OCI-LY1 (cell line): ENCODE measurements at regions not wholly inside any gene's neighbourhood (a gene's known extent, or its start where the extent isn't known, plus 50 kb on each side); places are given as distances from the start of the nearest gene placed in this dataset.

Experiments used
- H2AFZ ChIP-seq: fragments of 200-600 bp; sonication (generic), shearing (Covaris generic); 2 replicates; pipeline ENCODE4 v1.6.0; 2014; ENCODE audit warnings: antibody characterized with exemption, mild to moderate bottlenecking, low read length
- H3F3A ChIP-seq: fragments of 200-600 bp; sonication (generic), shearing (Covaris generic); 2 replicates; pipeline ENCODE4 v1.6.0; 2014; ENCODE audit warnings: mild to moderate bottlenecking, antibody characterized with exemption, low read length, moderate library complexity; ENCODE audit not compliant: insufficient read depth
- H3K27ac ChIP-seq: fragments of 200-600 bp; sonication (generic); 2 replicates; pipeline ENCODE4 v1.5.1; 2014; ENCODE audit warnings: low read length, mixed run types, mild to moderate bottlenecking, low read depth; ENCODE audit not compliant: poor library complexity, severe bottlenecking
- H3K27me3 ChIP-seq: fragments of 200-600 bp; sonication (generic); 2 replicates; pipeline ENCODE4 v1.6.0; 2014; ENCODE audit warnings: antibody characterized with exemption, mild to moderate bottlenecking, low read length, moderate library complexity; ENCODE audit not compliant: insufficient read depth
- H3K36me3 ChIP-seq: fragments of 200-600 bp; sonication (generic); 2 replicates; pipeline ENCODE4 v1.6.1; 2014; ENCODE audit warnings: mild to moderate bottlenecking, antibody characterized with exemption, low read length, moderate library complexity, mixed read lengths; ENCODE audit not compliant: insufficient read depth
- H3K4me1 ChIP-seq: fragments of 200-600 bp; sonication (generic); 2 replicates; pipeline ENCODE4 v1.5.1; 2014; ENCODE audit warnings: mild to moderate bottlenecking, low read length, moderate library complexity; ENCODE audit not compliant: insufficient read depth, severe bottlenecking
- H3K4me2 ChIP-seq: fragments of 200-600 bp; sonication (generic), shearing (Covaris generic); 2 replicates; pipeline ENCODE4 v1.6.1; 2014; ENCODE audit warnings: low read length
- H3K4me3 ChIP-seq: fragments of 200-600 bp; sonication (generic); 2 replicates; pipeline ENCODE4 v1.5.1; 2014; ENCODE audit warnings: low read length, low read depth, mild to moderate bottlenecking, mixed read lengths; ENCODE audit not compliant: poor library complexity, severe bottlenecking
- H3K79me2 ChIP-seq: fragments of 200-600 bp; shearing (Covaris generic); 2 replicates; pipeline ENCODE4 v1.6.1; 2016; ENCODE audit warnings: mixed run types, low read length, mixed read lengths; ENCODE audit not compliant: insufficient read depth
- H3K9ac ChIP-seq: fragments of 200-600 bp; sonication (generic), shearing (Covaris generic); 2 replicates; pipeline ENCODE4 v1.6.1; 2014; ENCODE audit warnings: mild to moderate bottlenecking, low read length, mixed read lengths
- H3K9me2 ChIP-seq: fragments of 200-600 bp; sonication (generic), shearing (Covaris generic); 2 replicates; pipeline ENCODE4 v1.6.1; 2014; ENCODE audit warnings: low read depth, mild to moderate bottlenecking, low read length, mixed read lengths
- H3K9me3 ChIP-seq: fragments of 200-600 bp; shearing (Covaris generic); 2 replicates; pipeline ENCODE4 v1.6.1; 2014; ENCODE audit warnings: low read length, mixed read lengths
- H4K20me1 ChIP-seq: fragments of 200-600 bp; sonication (generic), shearing (Covaris generic); 2 replicates; pipeline ENCODE4 v1.6.0; 2016; ENCODE audit warnings: mild to moderate bottlenecking, low read length; ENCODE audit not compliant: insufficient read depth
- CTCF ChIP-seq: fragments of 200-600 bp; sonication (generic), shearing (Covaris generic); IDR thresholded peaks from 2 replicates; pipeline ENCODE4 v1.5.1; 2017; ENCODE audit warnings: mild to moderate bottlenecking, antibody characterized with exemption, low read length, moderate library complexity, mixed read lengths
- EZH2 ChIP-seq: fragments of 200-600 bp; sonication (generic), shearing (Covaris generic); IDR thresholded peaks from 2 replicates; pipeline ENCODE4 v1.8.0; 2017; ENCODE audit warnings: borderline replicate concordance, mixed run types, mild to moderate bottlenecking, antibody characterized with exemption, low read length, moderate library complexity, mixed read lengths

GRCh38 chr18:42231796-42232195, 276.8 kb downstream of the PIK3C3 start:
- no peaks in the 10 kb centered on the region for H3K27me3 ChIP-seq
- no peak overlapping the region for H3K9ac ChIP-seq
- no peaks in the 10 kb centered on the region for H3K79me2 ChIP-seq
- no peaks in the 10 kb centered on the region for H3F3A ChIP-seq
- H3K9me3 ChIP-seq: no peaks in the 10 kb centered on the region
- no peak for TF ChIP-seq EZH2
- no peak for TF ChIP-seq CTCF
- H4K20me1 ChIP-seq: no peaks in the 10 kb centered on the region
- no peak overlapping the region for H3K4me3 ChIP-seq
- no peak overlapping the region for H2AFZ ChIP-seq
- H3K4me2 ChIP-seq: no peak overlapping the region
- no peaks in the 10 kb centered on the region for H3K36me3 ChIP-seq
- H3K27ac ChIP-seq: no peak overlapping the region
- no peaks in the 10 kb centered on the region for H3K9me2 ChIP-seq
- H3K4me1 ChIP-seq: no peaks in the 10 kb centered on the region

GRCh38 chr18:42233908-42234307, 278.9 kb downstream of the PIK3C3 start:
- Histone ChIP-seq H3K27ac (no peak overlapping the region), H3K79me2 (no peaks in the 10 kb centered on the region), H3K4me1 (no peaks in the 10 kb centered on the region), H3K9me2 (no peaks in the 10 kb centered on the region), H3K4me3 (no peak overlapping the region), H3K27me3 (no peaks in the 10 kb centered on the region), H4K20me1 (no peaks in the 10 kb centered on the region), H3K9me3 (no peaks in the 10 kb centered on the region), H3K36me3 (no peaks in the 10 kb centered on the region), H3K4me2 (no peak overlapping the region), H3K9ac (no peak overlapping the region), H3F3A (no peaks in the 10 kb centered on the region), H2AFZ (no peak overlapping the region)
- TF ChIP-seq CTCF (no peak), EZH2 (no peak)

GRCh38 chr18:42242758-42243157, 287.7 kb downstream of the PIK3C3 start:
- Histone ChIP-seq H3F3A (no peaks in the 10 kb centered on the region), H3K4me3 (no peak overlapping the region), H3K36me3 (no peaks in the 10 kb centered on the region), H3K27ac (no peak overlapping the region), H3K27me3 (no peaks in the 10 kb centered on the region), H3K9me3 (no peaks in the 10 kb centered on the region), H3K9me2 (no peaks in the 10 kb centered on the region), H3K79me2 (no peaks in the 10 kb centered on the region), H3K9ac (no peak overlapping the region), H3K4me1 (no peaks in the 10 kb centered on the region), H4K20me1 (no peaks in the 10 kb centered on the region), H3K4me2 (no peak overlapping the region), H2AFZ (no peak overlapping the region)
- TF ChIP-seq CTCF (no peak), EZH2 (no peak)
